ENCODE measurements at regions not wholly inside any gene's neighbourhood (a gene's known extent, or its start where the extent isn't known, plus 50 kb on each side); places are given as distances from the start of the nearest gene placed in this dataset.

DNA sequence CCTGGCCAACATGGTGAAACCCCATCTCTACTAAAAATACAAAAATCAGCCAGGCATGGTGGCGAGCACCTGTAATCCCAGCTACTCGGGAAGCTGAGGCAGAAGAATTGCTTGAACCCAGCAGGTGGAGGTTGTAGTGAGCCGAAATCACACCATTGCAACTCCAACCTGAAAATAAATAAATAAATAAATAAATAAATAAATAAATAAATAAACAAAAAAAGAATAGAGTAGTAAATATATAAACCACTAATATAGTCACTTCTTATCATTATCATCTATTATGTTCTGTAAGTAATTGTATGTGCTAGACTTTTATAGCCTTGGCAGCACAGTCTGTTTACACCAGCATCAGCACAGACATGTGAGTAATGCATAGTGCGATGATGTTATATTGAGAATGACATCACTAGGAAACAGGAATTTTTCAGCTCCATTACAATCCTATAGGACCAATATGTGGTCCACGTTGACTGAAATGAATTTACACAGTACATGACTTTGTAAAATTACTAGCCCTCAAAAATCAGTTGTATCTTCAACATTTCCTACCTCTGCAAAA is 385.4 kb upstream of the ANKRD30A start:
- TF ChIP-seq, protein P1, sequence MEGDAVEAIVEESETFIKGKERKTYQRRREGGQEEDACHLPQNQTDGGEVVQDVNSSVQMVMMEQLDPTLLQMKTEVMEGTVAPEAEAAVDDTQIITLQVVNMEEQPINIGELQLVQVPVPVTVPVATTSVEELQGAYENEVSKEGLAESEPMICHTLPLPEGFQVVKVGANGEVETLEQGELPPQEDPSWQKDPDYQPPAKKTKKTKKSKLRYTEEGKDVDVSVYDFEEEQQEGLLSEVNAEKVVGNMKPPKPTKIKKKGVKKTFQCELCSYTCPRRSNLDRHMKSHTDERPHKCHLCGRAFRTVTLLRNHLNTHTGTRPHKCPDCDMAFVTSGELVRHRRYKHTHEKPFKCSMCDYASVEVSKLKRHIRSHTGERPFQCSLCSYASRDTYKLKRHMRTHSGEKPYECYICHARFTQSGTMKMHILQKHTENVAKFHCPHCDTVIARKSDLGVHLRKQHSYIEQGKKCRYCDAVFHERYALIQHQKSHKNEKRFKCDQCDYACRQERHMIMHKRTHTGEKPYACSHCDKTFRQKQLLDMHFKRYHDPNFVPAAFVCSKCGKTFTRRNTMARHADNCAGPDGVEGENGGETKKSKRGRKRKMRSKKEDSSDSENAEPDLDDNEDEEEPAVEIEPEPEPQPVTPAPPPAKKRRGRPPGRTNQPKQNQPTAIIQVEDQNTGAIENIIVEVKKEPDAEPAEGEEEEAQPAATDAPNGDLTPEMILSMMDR (IDR thresholded peaks at IDR 0.05): no peak
- no peak for TF ChIP-seq POLR2A (IDR thresholded peaks at IDR 0.05)
- no peak for TF ChIP-seq POLR2AphosphoS5 (IDR thresholded peaks at IDR 0.05)
